ENCODE measurements at regions not wholly inside any gene's neighbourhood (a gene's known extent, or its start where the extent isn't known, plus 50 kb on each side); places are given as distances from the start of the nearest gene placed in this dataset.

GRCh38 chr1:172814428-172814827 lies 155.5 kb downstream of the FASLG start:
- no peak overlapping the region for H4K8ac ChIP-seq (ENCODE audit: low read depth, low read length)
- WGBS, 2 donors (ENCODE audit: extremely low coverage in 2 of 2, insufficient read length in 2 of 2, insufficient replicate concordance in 1 of 2): no CpG with 5 or more reads among the region's 2 CpGs

DNA sequence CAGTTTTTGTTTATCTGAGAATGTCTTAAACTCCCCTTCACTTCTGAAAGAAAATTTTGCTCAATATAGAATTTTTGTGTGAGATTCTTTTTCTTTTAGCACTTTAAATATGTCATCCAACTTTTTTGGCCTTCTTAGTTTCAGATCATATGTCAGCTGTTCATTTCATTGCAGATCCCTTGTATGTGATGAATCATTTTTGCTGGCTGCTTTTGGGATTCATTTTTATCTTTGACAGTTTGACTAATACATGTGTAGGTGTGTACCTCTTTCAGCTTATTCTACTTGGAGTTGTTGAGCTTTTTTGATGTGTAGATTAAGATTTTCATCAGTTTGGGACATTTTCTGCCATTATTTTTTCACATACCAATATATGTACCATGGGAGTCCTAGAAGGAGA lies 156.8 kb downstream of the FASLG start:
- no peak overlapping the region for H3K4ac ChIP-seq (ENCODE audit: low read length)
- no peak overlapping the region for H2BK12ac ChIP-seq (ENCODE audit: low read length)
- H3K27me3 ChIP-seq (ENCODE audit: control insufficient read depth in 3 of 3, insufficient read depth in 3 of 3, low read depth in 1 of 3, low read length in 3 of 3): no peaks in the 10 kb centered on the region
- H3K79me1 ChIP-seq (ENCODE audit: low read depth, low read length): no peaks in the 10 kb centered on the region
- H3K27ac ChIP-seq (replicated peaks; ENCODE audit: low read length): no peak overlapping the region
- no peak overlapping the region for H3K4me3 ChIP-seq (ENCODE audit: low read length in 2 of 2)
- H3K23ac ChIP-seq (ENCODE audit: low read depth, low read length, poor library complexity): no peak overlapping the region
- H2AK5ac ChIP-seq (ENCODE audit: low read depth, low read length): no peak overlapping the region
- H3K9me3 ChIP-seq (replicated peaks in 1 of 2; ENCODE audit: control insufficient read depth in 2 of 2, insufficient read depth in 1 of 2, low read depth in 1 of 2, low read length in 2 of 2): no peaks in the 10 kb centered on the region
- H3K4me1 ChIP-seq (ENCODE audit: control insufficient read depth in 2 of 2, insufficient read depth in 1 of 2, low read depth in 1 of 2, low read length in 2 of 2): no peaks in the 10 kb centered on the region
- H2BK15ac ChIP-seq (ENCODE audit: low read length): no peak overlapping the region
- no peak overlapping the region for H2AFZ ChIP-seq (ENCODE audit: low read length)
- H2BK5ac ChIP-seq (ENCODE audit: low read length): no peak overlapping the region
- no peak overlapping the region for H4K91ac ChIP-seq (ENCODE audit: low read depth, low read length, poor library complexity)
- no peak overlapping the region for H3K18ac ChIP-seq (ENCODE audit: low read length)
- no peak overlapping the region for H3K4me2 ChIP-seq (ENCODE audit: insufficient read depth, low read length, poor library complexity, severe bottlenecking)
- H3K14ac ChIP-seq (ENCODE audit: low read length): no peak overlapping the region
- H2BK120ac ChIP-seq (ENCODE audit: low read depth, low read length): no peak overlapping the region
- H4K8ac ChIP-seq (ENCODE audit: low read depth, low read length): no peak overlapping the region
- H3K36me3 ChIP-seq (replicated peaks in 1 of 2; ENCODE audit: control insufficient read depth in 2 of 2, insufficient read depth in 2 of 2, low read length in 2 of 2): no peaks in the 10 kb centered on the region
- no peak for DNase-seq (ENCODE audit: low spot score)
- no peak overlapping the region for H3K9ac ChIP-seq (ENCODE audit: low read depth, low read length, poor library complexity)

More at GRCh38 chr1:172814428-172814827, 155.5 kb downstream of the FASLG start:
- no peak overlapping the region for H3K4me2 ChIP-seq (ENCODE audit: insufficient read depth, low read length, poor library complexity, severe bottlenecking)
- no peaks in the 10 kb centered on the region for H3K79me1 ChIP-seq (ENCODE audit: low read depth, low read length)
- no peak overlapping the region for H2BK5ac ChIP-seq (ENCODE audit: low read length)
- H3K27ac ChIP-seq (replicated peaks; ENCODE audit: low read length): no peak overlapping the region
- no peak overlapping the region for H3K23ac ChIP-seq (ENCODE audit: low read depth, low read length, poor library complexity)
- H2AFZ ChIP-seq (ENCODE audit: low read length): no peak overlapping the region
- no peak overlapping the region for H4K91ac ChIP-seq (ENCODE audit: low read depth, low read length, poor library complexity)
- H3K4me3 ChIP-seq (ENCODE audit: low read length in 2 of 2): no peak overlapping the region
- no peak for DNase-seq (ENCODE audit: low spot score)
- no peak overlapping the region for H3K14ac ChIP-seq (ENCODE audit: low read length)
- no peak overlapping the region for H3K18ac ChIP-seq (ENCODE audit: low read length)
- H3K4ac ChIP-seq (ENCODE audit: low read length): no peak overlapping the region
- H3K36me3 ChIP-seq (replicated peaks in 1 of 2; ENCODE audit: control insufficient read depth in 2 of 2, insufficient read depth in 2 of 2, low read length in 2 of 2): no peaks in the 10 kb centered on the region
- no peak overlapping the region for H2BK120ac ChIP-seq (ENCODE audit: low read depth, low read length)
- no peak overlapping the region for H2BK15ac ChIP-seq (ENCODE audit: low read length)
- no peak overlapping the region for H2BK12ac ChIP-seq (ENCODE audit: low read length)
- no peaks in the 10 kb centered on the region for H3K27me3 ChIP-seq (ENCODE audit: control insufficient read depth in 3 of 3, insufficient read depth in 3 of 3, low read depth in 1 of 3, low read length in 3 of 3)
- H2AK5ac ChIP-seq (ENCODE audit: low read depth, low read length): no peak overlapping the region
- H3K4me1 ChIP-seq (ENCODE audit: control insufficient read depth in 2 of 2, insufficient read depth in 1 of 2, low read depth in 1 of 2, low read length in 2 of 2): no peaks in the 10 kb centered on the region
- no peak overlapping the region for H3K9ac ChIP-seq (ENCODE audit: low read depth, low read length, poor library complexity)
- no peaks in the 10 kb centered on the region for H3K9me3 ChIP-seq (replicated peaks in 1 of 2; ENCODE audit: control insufficient read depth in 2 of 2, insufficient read depth in 1 of 2, low read depth in 1 of 2, low read length in 2 of 2)

- H4K91ac ChIP-seq (ENCODE audit: low read depth, low read length, poor library complexity): no peak overlapping the region
- no peak for DNase-seq (ENCODE audit: low spot score)
- no peaks in the 10 kb centered on the region for H3K79me1 ChIP-seq (ENCODE audit: low read depth, low read length)
- no peak overlapping the region for H3K27ac ChIP-seq (replicated peaks; ENCODE audit: low read length)
- H3K4me3 ChIP-seq (ENCODE audit: low read length in 2 of 2): no peak overlapping the region
- H3K36me3 ChIP-seq (replicated peaks in 1 of 2; ENCODE audit: control insufficient read depth in 2 of 2, insufficient read depth in 2 of 2, low read length in 2 of 2): no peaks in the 10 kb centered on the region
- H2AFZ ChIP-seq (ENCODE audit: low read length): no peak overlapping the region
- WGBS, 2 donors (ENCODE audit: extremely low coverage in 2 of 2, insufficient read length in 2 of 2, insufficient replicate concordance in 1 of 2): no CpG with 5 or more reads among the region's 6 CpGs
- no peaks in the 10 kb centered on the region for H3K4me1 ChIP-seq (ENCODE audit: control insufficient read depth in 2 of 2, insufficient read depth in 1 of 2, low read depth in 1 of 2, low read length in 2 of 2)
- no peak overlapping the region for H3K4ac ChIP-seq (ENCODE audit: low read length)
- no peak overlapping the region for H3K23ac ChIP-seq (ENCODE audit: low read depth, low read length, poor library complexity)
- no peak overlapping the region for H2AK5ac ChIP-seq (ENCODE audit: low read depth, low read length)
- H3K27me3 ChIP-seq (ENCODE audit: control insufficient read depth in 3 of 3, insufficient read depth in 3 of 3, low read depth in 1 of 3, low read length in 3 of 3): no peaks in the 10 kb centered on the region
- no peaks in the 10 kb centered on the region for H3K9me3 ChIP-seq (replicated peaks in 1 of 2; ENCODE audit: control insufficient read depth in 2 of 2, insufficient read depth in 1 of 2, low read depth in 1 of 2, low read length in 2 of 2)
- no peak overlapping the region for H2BK15ac ChIP-seq (ENCODE audit: low read length)
- H3K14ac ChIP-seq (ENCODE audit: low read length): no peak overlapping the region
- H3K9ac ChIP-seq (ENCODE audit: low read depth, low read length, poor library complexity): no peak overlapping the region
- H2BK5ac ChIP-seq (ENCODE audit: low read length): no peak overlapping the region
- no peak overlapping the region for H2BK12ac ChIP-seq (ENCODE audit: low read length)
- no peak overlapping the region for H3K18ac ChIP-seq (ENCODE audit: low read length)
- H2BK120ac ChIP-seq (ENCODE audit: low read depth, low read length): no peak overlapping the region
- no peak overlapping the region for H4K8ac ChIP-seq (ENCODE audit: low read depth, low read length)
- no peak overlapping the region for H3K4me2 ChIP-seq (ENCODE audit: insufficient read depth, low read length, poor library complexity, severe bottlenecking)
Observed at GRCh38 chr1:172818841-172819527, 160.1 kb downstream of the FASLG start.

DNA sequence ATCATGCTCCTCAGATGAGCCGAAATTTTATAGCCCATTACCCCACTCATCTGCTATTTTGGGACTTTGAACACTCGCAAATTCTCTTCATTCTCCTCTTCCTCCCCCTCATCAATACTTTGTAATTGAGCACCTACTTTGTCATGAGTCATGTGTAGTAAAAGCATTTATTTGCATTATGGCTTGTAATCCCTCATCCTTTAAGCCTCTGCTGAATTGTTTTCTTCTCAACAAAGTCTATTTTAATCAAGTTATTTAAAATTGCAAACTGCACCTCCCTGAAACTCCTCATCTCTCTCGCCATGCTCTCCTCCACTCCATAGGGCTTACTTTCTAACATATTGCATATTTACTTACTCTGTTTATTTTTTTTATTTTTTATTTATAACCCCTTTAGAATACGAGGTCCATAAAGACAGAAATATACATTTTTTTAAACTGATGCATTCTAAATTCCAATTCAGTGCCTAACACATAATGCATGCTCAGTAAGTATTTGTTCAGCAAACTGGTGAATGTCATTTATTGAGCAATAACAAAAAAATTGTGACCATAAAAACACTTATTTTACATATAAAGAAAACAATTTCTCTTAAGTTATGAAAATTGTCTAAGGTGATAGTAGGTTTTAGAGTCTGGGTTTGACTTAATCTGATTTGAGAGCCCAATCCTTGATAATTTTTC lies 161.7 kb downstream of the FASLG start:
- no peak overlapping the region for H3K4me2 ChIP-seq (ENCODE audit: insufficient read depth, low read length, poor library complexity, severe bottlenecking)
- no peaks in the 10 kb centered on the region for H3K4me1 ChIP-seq (ENCODE audit: control insufficient read depth in 2 of 2, insufficient read depth in 1 of 2, low read depth in 1 of 2, low read length in 2 of 2)
- no peak overlapping the region for H3K14ac ChIP-seq (ENCODE audit: low read length)
- H2BK120ac ChIP-seq (ENCODE audit: low read depth, low read length): no peak overlapping the region
- no peak overlapping the region for H3K27ac ChIP-seq (replicated peaks; ENCODE audit: low read length)
- H3K23ac ChIP-seq (ENCODE audit: low read depth, low read length, poor library complexity): no peak overlapping the region
- H3K27me3 ChIP-seq (ENCODE audit: control insufficient read depth in 3 of 3, insufficient read depth in 3 of 3, low read depth in 1 of 3, low read length in 3 of 3): no peaks in the 10 kb centered on the region
- H3K18ac ChIP-seq (ENCODE audit: low read length): no peak overlapping the region
- H3K9me3 ChIP-seq (replicated peaks in 1 of 2; ENCODE audit: control insufficient read depth in 2 of 2, insufficient read depth in 1 of 2, low read depth in 1 of 2, low read length in 2 of 2): no peaks in the 10 kb centered on the region
- H2BK15ac ChIP-seq (ENCODE audit: low read length): no peak overlapping the region
- H4K91ac ChIP-seq (ENCODE audit: low read depth, low read length, poor library complexity): no peak overlapping the region
- no peaks in the 10 kb centered on the region for H3K79me1 ChIP-seq (ENCODE audit: low read depth, low read length)
- no CpG with 5 or more reads among the region's 4 CpGs for WGBS, 2 donors (ENCODE audit: extremely low coverage in 2 of 2, insufficient read length in 2 of 2, insufficient replicate concordance in 1 of 2)
- H2AK5ac ChIP-seq (ENCODE audit: low read depth, low read length): no peak overlapping the region
- H3K4ac ChIP-seq (ENCODE audit: low read length): no peak overlapping the region
- no peak overlapping the region for H3K4me3 ChIP-seq (ENCODE audit: low read length in 2 of 2)
- DNase-seq (ENCODE audit: low spot score): no peak
- H2BK12ac ChIP-seq (ENCODE audit: low read length): no peak overlapping the region
- no peak overlapping the region for H2AFZ ChIP-seq (ENCODE audit: low read length)
- H3K9ac ChIP-seq (ENCODE audit: low read depth, low read length, poor library complexity): no peak overlapping the region
- H3K36me3 ChIP-seq (replicated peaks in 1 of 2; ENCODE audit: control insufficient read depth in 2 of 2, insufficient read depth in 2 of 2, low read length in 2 of 2): no peaks in the 10 kb centered on the region
- no peak overlapping the region for H4K8ac ChIP-seq (ENCODE audit: low read depth, low read length)
- H2BK5ac ChIP-seq (ENCODE audit: low read length): no peak overlapping the region
